H1 (cell line): ENCODE measurements at regions not wholly inside any gene's neighbourhood (a gene's known extent, or its start where the extent isn't known, plus 50 kb on each side); places are given as distances from the start of the nearest gene placed in this dataset.

Experiments used
- CTCF ChIA-PET: fragments of 300-600 bp; sonication (Branson Sonifier 250); formaldehyde crosslinking; loops from one replicate; lab custom pipeline; 2021; ENCODE audit not compliant: partially characterized antibody; lab: Charles Lee
- POLR2A ChIA-PET: fragments of 300-600 bp; sonication (Branson Sonifier 250); formaldehyde crosslinking; loops from one replicate; lab custom pipeline; 2021; ENCODE audit warnings: inconsistent platforms; ENCODE audit not compliant: partially characterized antibody; lab: Charles Lee
- DNase-seq, 2 experiments: peaks; one replicate each; pipeline versions ENCODE4 v3.0.0 to v3.0.0-alpha.2; 2010 to 2022; ENCODE audit warnings: low spot score in 2 of 2, low read depth in 1 of 2, mixed read lengths in 1 of 2
- FAIRE-seq: peaks from 2 replicates; lab custom pipeline; 2011; peaks lifted over from hg19 to GRCh38; lab: Jason Lieb, UNC
- H2AFZ ChIP-seq: 2 replicates; pipeline ENCODE4 v1.8.1; 2012; ENCODE audit warnings: low read length, inconsistent platforms
- H2AK5ac ChIP-seq: 2 replicates; pipeline ENCODE4 v1.6.1; 2013; ENCODE audit warnings: low read depth, low read length
- H2BK120ac ChIP-seq: replicated peaks from 2 replicates; pipeline ENCODE3; 2013; ENCODE audit warnings: low read depth, low read length, inconsistent platforms
- H2BK12ac ChIP-seq: 2 replicates; pipeline ENCODE4 v1.6.1; 2013; ENCODE audit warnings: low read depth, low read length
- H2BK15ac ChIP-seq: 2 replicates; pipeline ENCODE4 v1.6.1; 2013; ENCODE audit warnings: low read length
- H2BK20ac ChIP-seq: 2 replicates; pipeline ENCODE4 v1.6.1; 2013; ENCODE audit warnings: low read length
- H2BK5ac ChIP-seq: 2 replicates; pipeline ENCODE4 v1.6.1; 2013; ENCODE audit warnings: low read depth, low read length
- H3K14ac ChIP-seq: 2 replicates; pipeline ENCODE4 v1.6.1; 2013; ENCODE audit warnings: inconsistent platforms; ENCODE audit not compliant: insufficient read length
- H3K18ac ChIP-seq: 2 replicates; pipeline ENCODE4 v1.6.1; 2013; ENCODE audit warnings: low read length; ENCODE audit errors: extremely low read depth
- H3K23ac ChIP-seq: 2 replicates; pipeline ENCODE4 v1.6.1; 2013; ENCODE audit warnings: inconsistent platforms; ENCODE audit not compliant: insufficient read length
- H3K23me2 ChIP-seq: 2 replicates; pipeline ENCODE4 v1.6.1; 2013; ENCODE audit warnings: low read depth, low read length
- H3K27ac ChIP-seq: 2 replicates; pipeline ENCODE4 v1.6.1; 2011; ENCODE audit warnings: low read depth, low read length, inconsistent platforms
- H3K27me3 ChIP-seq, 4 experiments: replicated peaks in 1 of 4; 1 replicate in 1 of 4; 2 replicates in 3 of 4; pipeline versions ENCODE4 v1.6.1 to v1.8.1; 2011 to 2013; ENCODE audit warnings: low read length in 3 of 4, mild to moderate bottlenecking in 3 of 4, inconsistent platforms in 2 of 4, mixed read lengths in 2 of 4, moderate library complexity in 1 of 4; ENCODE audit not compliant: control insufficient read depth in 3 of 4, insufficient read depth in 3 of 4; ENCODE audit errors: extremely low read depth in 1 of 4
- H3K36me3 ChIP-seq, 4 experiments: 2 replicates each; pipeline versions ENCODE4 v1.6.1 to v1.8.1; 2011 to 2013; ENCODE audit warnings: mild to moderate bottlenecking in 4 of 4, low read length in 3 of 4, moderate library complexity in 2 of 4, control low read depth in 1 of 4, inconsistent platforms in 1 of 4; ENCODE audit not compliant: insufficient read depth in 4 of 4, control insufficient read depth in 2 of 4
- H3K4ac ChIP-seq: replicated peaks from 2 replicates; pipeline ENCODE3; 2013; ENCODE audit warnings: low read length, low read depth, mixed read lengths, inconsistent platforms; ENCODE audit not compliant: insufficient read length
- H3K4me1 ChIP-seq, 4 experiments: replicated peaks in 1 of 4; 1 replicate in 1 of 4; 2 replicates in 3 of 4; pipeline versions ENCODE4 v1.6.1 to v1.8.1; 2011 to 2013; ENCODE audit warnings: low read length in 3 of 4, inconsistent platforms in 2 of 4, mixed read lengths in 1 of 4; ENCODE audit not compliant: insufficient read depth in 4 of 4, control insufficient read depth in 3 of 4
- H3K4me2 ChIP-seq, 2 experiments: 2 replicates each; pipeline versions ENCODE4 v1.6.1 to v1.8.1; 2011 to 2013; ENCODE audit warnings: low read depth in 2 of 2, low read length in 2 of 2, control low read depth in 1 of 2, inconsistent platforms in 1 of 2, mild to moderate bottlenecking in 1 of 2; ENCODE audit not compliant: insufficient read depth in 1 of 2
- H3K4me3 ChIP-seq, 4 experiments: fragments of 200-600, 300-600 bp in 1 of 4; sonication (generic), shearing (Covaris generic), sonication (Bioruptor Twin) in 1 of 4; 2 replicates each; pipeline versions ENCODE4 v1.5.1 to v1.8.1; 2011 to 2016; ENCODE audit warnings: low read length in 4 of 4, low read depth in 3 of 4, control low read depth in 2 of 4, inconsistent platforms in 2 of 4, mild to moderate bottlenecking in 2 of 4, mixed read lengths in 1 of 4, moderate library complexity in 1 of 4; ENCODE audit not compliant: insufficient read depth in 2 of 4; ENCODE audit errors: extremely low read depth in 1 of 4
- H3K56ac ChIP-seq: replicated peaks from 2 replicates; pipeline ENCODE3; 2013; ENCODE audit warnings: low read depth, mild to moderate bottlenecking, mixed read lengths, low read length, inconsistent platforms; ENCODE audit not compliant: insufficient read length
- H3K79me1 ChIP-seq: 2 replicates; pipeline ENCODE4 v1.6.1; 2013; ENCODE audit warnings: low read depth, low read length, control low read depth
- H3K79me2 ChIP-seq, 2 experiments: 2 replicates each; pipeline versions ENCODE4 v1.6.1 to v1.8.1; 2012 to 2013; ENCODE audit warnings: low read length in 2 of 2, mild to moderate bottlenecking in 2 of 2, inconsistent platforms in 1 of 2; ENCODE audit not compliant: insufficient read depth in 2 of 2, control insufficient read depth in 1 of 2
- H3K9ac ChIP-seq, 4 experiments: replicated peaks in 1 of 4; 1 replicate in 1 of 4; 2 replicates in 3 of 4; pipeline versions ENCODE4 v1.6.1 to v1.8.1; 2011 to 2013; ENCODE audit warnings: low read depth in 3 of 4, low read length in 3 of 4, control low read depth in 2 of 4, mild to moderate bottlenecking in 2 of 4, moderate library complexity in 2 of 4, inconsistent platforms in 1 of 4; ENCODE audit errors: extremely low read depth in 1 of 4
- H3K9me3 ChIP-seq, 2 experiments: 2 replicates each; pipeline versions ENCODE4 v1.6.1 to v1.8.1; 2012 to 2013; ENCODE audit warnings: mild to moderate bottlenecking in 2 of 2, moderate library complexity in 2 of 2, control low read depth in 1 of 2, inconsistent platforms in 1 of 2, low read depth in 1 of 2, low read length in 1 of 2, mixed read lengths in 1 of 2; ENCODE audit not compliant: insufficient read depth in 2 of 2
- H4K20me1 ChIP-seq, 2 experiments: replicated peaks in 1 of 2; 2 replicates each; pipeline versions ENCODE3 to v1.8.1; 2011 to 2013; ENCODE audit warnings: inconsistent platforms in 2 of 2, low read length in 2 of 2, mild to moderate bottlenecking in 1 of 2; ENCODE audit not compliant: insufficient read depth in 2 of 2, control insufficient read depth in 1 of 2
- H4K5ac ChIP-seq: 2 replicates; pipeline ENCODE4 v1.6.1; 2013; ENCODE audit warnings: low read length, low read depth, mixed read lengths, inconsistent platforms; ENCODE audit not compliant: insufficient read length
- H4K8ac ChIP-seq: 2 replicates; pipeline ENCODE4 v1.8.0; 2013; ENCODE audit warnings: mild to moderate bottlenecking, moderate library complexity, low read length, inconsistent platforms; ENCODE audit not compliant: insufficient read depth; ENCODE audit errors: extremely low read depth
- H4K91ac ChIP-seq: replicated peaks from 2 replicates; pipeline ENCODE3; 2013; ENCODE audit warnings: low read length, mixed read lengths, inconsistent platforms; ENCODE audit not compliant: insufficient read length
- CBX5 ChIP-seq: fragments of 300-800, 300-1000 bp; sonication (generic); IDR thresholded peaks from 2 replicates; pipeline ENCODE4 v1.7.1; 2016; ENCODE audit warnings: antibody characterized with exemption, low read length, low read depth
- CHD1 ChIP-seq: IDR thresholded peaks from 2 replicates; pipeline ENCODE4 v1.6.1; 2012; ENCODE audit warnings: low read depth, low read length, improper control_type of control experiment
- EGR1 ChIP-seq: IDR thresholded peaks from 2 replicates; pipeline ENCODE4 v1.6.1; 2011; ENCODE audit warnings: low read depth, low read length, borderline replicate concordance
- HDAC2 ChIP-seq, 2 experiments: fragments of 300-600 bp in 1 of 2; sonication (generic) in 1 of 2; IDR thresholded peaks; 2 replicates each; pipeline ENCODE4 v1.6.1; 2011 to 2012; ENCODE audit warnings: low read depth in 2 of 2, low read length in 2 of 2, mild to moderate bottlenecking in 2 of 2, moderate library complexity in 2 of 2, borderline replicate concordance in 1 of 2, inconsistent platforms in 1 of 2
- HDAC6 ChIP-seq: IDR thresholded peaks from one replicate; pipeline ENCODE4 v1.7.1; 2012; ENCODE audit warnings: low read depth, mild to moderate bottlenecking, inconsistent platforms, low read length, moderate library complexity
- JUND ChIP-seq: IDR thresholded peaks from 2 replicates; pipeline ENCODE4 v1.6.1; 2011; ENCODE audit warnings: mild to moderate bottlenecking, improper control_type of control experiment, low read length
- KDM4A ChIP-seq: IDR thresholded peaks from one replicate; pipeline ENCODE4 v1.7.1; 2012; ENCODE audit warnings: low read depth, mild to moderate bottlenecking, moderate library complexity, low read length, inconsistent platforms; ENCODE audit not compliant: severe bottlenecking
- KDM5A ChIP-seq: fragments of 200-600 bp; IDR thresholded peaks from 2 replicates; pipeline ENCODE4 v1.7.1; 2012; ENCODE audit warnings: mild to moderate bottlenecking, low read length, inconsistent platforms, mixed read lengths
- MAFK ChIP-seq: IDR thresholded peaks from 2 replicates; pipeline ENCODE4 v1.6.1; 2012; ENCODE audit warnings: low read depth, mild to moderate bottlenecking, improper control_type of control experiment, low read length
- POLR2AphosphoS5 ChIP-seq: IDR thresholded peaks from 2 replicates; pipeline ENCODE4 v1.6.1; 2011; ENCODE audit warnings: low read depth, low read length
- RAD21 ChIP-seq, 2 experiments: IDR thresholded peaks in 1 of 2; conservative IDR thresholded peaks in 1 of 2; 2 replicates each; pipeline ENCODE4 v1.6.1; 2011; ENCODE audit warnings: low read depth in 2 of 2, low read length in 2 of 2, improper control_type of control experiment in 1 of 2, inconsistent platforms in 1 of 2, mild to moderate bottlenecking in 1 of 2, moderate library complexity in 1 of 2
- SIN3A ChIP-seq, 2 experiments: IDR thresholded peaks in 1 of 2; conservative IDR thresholded peaks in 1 of 2; 2 replicates each; pipeline ENCODE4 v1.6.1; 2011 to 2012; ENCODE audit warnings: low read length in 2 of 2, improper control_type of control experiment in 1 of 2, low read depth in 1 of 2, mild to moderate bottlenecking in 1 of 2
- SIX5 ChIP-seq: IDR thresholded peaks from 2 replicates; pipeline ENCODE4 v1.6.1; 2011; ENCODE audit warnings: mild to moderate bottlenecking, low read depth, low read length
- TAF7 ChIP-seq: optimal IDR thresholded peaks from 2 replicates; pipeline ENCODE3; 2011; ENCODE audit warnings: low read depth, mild to moderate bottlenecking, inconsistent platforms, low read length, moderate library complexity, borderline replicate concordance
- TEAD4 ChIP-seq: IDR thresholded peaks from 2 replicates; pipeline ENCODE4 v1.6.1; 2012; ENCODE audit warnings: low read depth, low read length, inconsistent platforms, mixed read lengths
- WGBS, 2 experiments: shearing (Covaris generic) in 1 of 2; methylation state at CpG; one replicate each; pipeline versions ENCODE4 v1.1.6 to v1.1.7; 2013 to 2015; ENCODE audit warnings: low lambda C conversion rate in 2 of 2, mixed read lengths in 2 of 2, inconsistent platforms in 1 of 2, low coverage in 1 of 2, missing lambda C conversion rate in 1 of 2; ENCODE audit not compliant: insufficient replicate concordance in 2 of 2, insufficient coverage in 1 of 2, insufficient read length in 1 of 2; ENCODE audit errors: extremely low coverage in 1 of 2, missing lambda C conversion rate in 1 of 2; 5-methylcytosine and 5-hydroxymethylcytosine counted together

- Histone ChIP-seq H3K9me3 (no peaks in the 10 kb centered on the region), H3K27ac (no peak overlapping the region), H4K8ac (no peak overlapping the region), H4K5ac (no peak overlapping the region), H3K36me3 (no peaks in the 10 kb centered on the region), H3K56ac (no peak overlapping the region), H3K4ac (no peak overlapping the region), H3K27me3 (no peaks in the 10 kb centered on the region), H3K4me3 (no peak overlapping the region), H2BK15ac (no peak overlapping the region), H3K4me2 (no peak overlapping the region), H3K14ac (no peak overlapping the region), H2AK5ac (no peak overlapping the region), H3K4me1 (no peaks in the 10 kb centered on the region), H4K20me1 (no peaks in the 10 kb centered on the region), H2BK120ac (no peak overlapping the region), H3K18ac (no peak overlapping the region), H4K91ac (no peak overlapping the region), H3K9ac (no peak overlapping the region), H3K79me2 (no peaks in the 10 kb centered on the region), H3K79me1 (no peaks in the 10 kb centered on the region), H3K23ac (no peak overlapping the region), H3K23me2 (no peaks in the 10 kb centered on the region), H2BK12ac (no peak overlapping the region), H2AFZ (peak overlapping the region; percentile 76; the same call in 1 of the 2 replicates), H2BK20ac (no peak overlapping the region), H2BK5ac (no peak overlapping the region)
- DNase-seq: no peak
- POLR2A ChIA-PET: no interaction called here
- CTCF ChIA-PET: no interaction called here
- WGBS, 2 experiments: 97% methylated on average over 4 of the region's 4 CpGs; no CpG with 5 or more reads in 1 of the 2 experiments
- FAIRE-seq: no peak
- TF ChIP-seq SIX5: no peak
- TF ChIP-seq SIN3A (conservative IDR thresholded peaks at IDR 0.05 in 1 of 2, IDR thresholded peaks at IDR 0.05 in 1 of 2; ENCODE audit: low read depth in 1 of 2, low read length in 2 of 2): no peak
- no peak for TF ChIP-seq HDAC6
- TF ChIP-seq KDM4A: no peak
- TF ChIP-seq KDM5A: no peak
- no peak for TF ChIP-seq POLR2AphosphoS5
- no peak for TF ChIP-seq CHD1
- no peak for TF ChIP-seq MAFK
- TF ChIP-seq CBX5: no peak
- TF ChIP-seq RAD21 (IDR thresholded peaks at IDR 0.05 in 1 of 2, conservative IDR thresholded peaks at IDR 0.05 in 1 of 2; ENCODE audit: low read depth in 2 of 2, low read length in 2 of 2): no peak
- no peak for TF ChIP-seq JUND
- no peak for TF ChIP-seq TEAD4
- no peak for TF ChIP-seq HDAC2 (IDR thresholded peaks at IDR 0.05; ENCODE audit: borderline replicate concordance in 1 of 2, low read depth in 2 of 2, low read length in 2 of 2)
- no peak for TF ChIP-seq EGR1
- no peak for TF ChIP-seq TAF7
Measured at GRCh38 chr6:164861967-164862366, 447.4 kb downstream of the C6orf118 start.
